Pancreas (tissue), 10 donors: ENCODE measurements at regions not wholly inside any gene's neighbourhood (a gene's known extent, or its start where the extent isn't known, plus 50 kb on each side); places are given as distances from the start of the nearest gene placed in this dataset.
A peak's percentile ranks its signal among the peaks of the same experiment; 100 is the strongest.

Experiments
- ATAC-seq, 4 donors: fragments of 200-7000 bp; cut with Tn5 transposase; one replicate each; pipeline versions ENCODE4 v1.8.0 to v1.9.1; 2020; ENCODE audit warnings: mild to moderate bottlenecking in 4 of 4, moderate library complexity in 4 of 4
- DNase-seq, 6 donors: peaks; one replicate each; pipeline ENCODE4 v3.0.0-alpha.2; 2020
- FAIRE-seq: peaks from 2 replicates; lab custom pipeline; 2012; peaks lifted over from hg19 to GRCh38; lab: Jason Lieb, UNC
- H3K27ac ChIP-seq, 4 donors: fragments of 200-600 bp; sonication (generic); 1 replicate in 3 of 4; 2 replicates in 1 of 4; pipeline versions ENCODE4 v1.5.0 to v1.8.0; 2020
- H3K27me3 ChIP-seq, 4 donors: fragments of 200-600 bp; one replicate each; pipeline ENCODE4 v1.8.0; 2021
- H3K36me3 ChIP-seq, 3 donors: fragments of 200-600 bp; sonication (generic) in 1 of 3; one replicate each; pipeline versions ENCODE4 v1.5.0 to v1.8.0; 2020 to 2021
- H3K4me1 ChIP-seq, 3 donors: fragments of 200-600 bp; one replicate each; pipeline ENCODE4 v1.8.0; 2021
- H3K4me3 ChIP-seq, 4 donors: fragments of 200-600 bp; sonication (generic) in 2 of 4; one replicate each; pipeline versions ENCODE4 v1.5.0 to v1.8.0; 2020 to 2021
- H3K9me3 ChIP-seq, 4 donors: fragments of 200-600 bp; one replicate each; pipeline ENCODE4 v1.8.0; 2021
- CTCF ChIP-seq, 4 donors: fragments of 200-600 bp; sonication (generic) in 3 of 4; IDR thresholded peaks; one replicate each; pipeline versions ENCODE4 v1.5.0 to v1.8.0; 2021; ENCODE audit warnings: antibody characterized with exemption in 4 of 4
- WGBS, 2 donors: extraction: QIAGEN DNeasy Blood & Tissue Kit; methylation state at CpG; one replicate each; pipeline ENCODE4 v1.1.7; 2013; 5-methylcytosine and 5-hydroxymethylcytosine counted together
- intact Hi-C, 3 donors: fragments of 100-400 bp; cut with DNase I; formaldehyde crosslinking; loops; one replicate each; pipeline versions ENCODE4 v1.11.1 to v1.14.2; 2022
- donor health status: healthy with polysubstance abuse.
- donor health status: DM: no; HTN: no; CAD: no; lungs with moderate emphysema.
- donor health status: DM: no; HTN: no; CAD: no.
- donor health status: control.
- donor health status: control.
- donor health status: Bipolar disorder and iron deficiency.
- donor health status: DM: yes; HTN: yes; CAD: no.
- donor health status: DM: no; HTN: no; CAD: no.
- donor health status: DM: no; HTN: no; CAD: no.
- donor health status: DM: yes; HTN: yes; CAD: no.

GRCh38 chr3:87088430-87088992, 97.6 kb upstream of the VGLL3 start:
- Histone ChIP-seq H3K27me3 (no peaks in the 10 kb centered on the region), H3K27ac (peak overlapping the region; percentile 64 to 72 (median 70)), H3K4me3 (peak overlapping the region; percentile 45 to 66 (median 54)), H3K36me3 (no peaks in the 10 kb centered on the region), H3K4me1 (peaks cover 0 to 6% (median 0%) of the 10 kb centered on the region in 3 donors), H3K9me3 (no peaks in the 10 kb centered on the region)
- no peak for FAIRE-seq
- DNase-seq = peak in 1 of 6 donors; percentile 14
- ATAC-seq = peak in 1 of 4 donors; percentile 14
- intact Hi-C loops = loop anchor here in 2 of 3 donors (10.0 kb wide), 2 partner anchors 124 to 314 kb away; no protein-coding TSS in a partner anchor
- 38 to 47% methylated on average over 15 of the region's 15 CpGs for WGBS, 2 donors
- TF ChIP-seq CTCF (IDR thresholded peaks at IDR 0.05) = no peak

GRCh38 chr3:87084868-87085267, 93.9 kb upstream of the VGLL3 start:
- H3K4me3 ChIP-seq = no peak overlapping the region
- H3K4me1 ChIP-seq = peaks cover 0 to under 1% (median 0%) of the 10 kb centered on the region in 3 donors
- H3K27me3 ChIP-seq = no peaks in the 10 kb centered on the region
- FAIRE-seq = no peak
- no peak overlapping the region for H3K27ac ChIP-seq
- no peaks in the 10 kb centered on the region for H3K9me3 ChIP-seq
- no peak for DNase-seq
- TF ChIP-seq CTCF (IDR thresholded peaks at IDR 0.05) = no peak
- H3K36me3 ChIP-seq = no peaks in the 10 kb centered on the region
- ATAC-seq = no peak
- intact Hi-C loops = loop anchor here (5.0 to 10.0 kb wide), 3 partner anchors 120 to 310 kb away; no protein-coding TSS in a partner anchor
- 67 to 70% methylated on average over 5 of the region's 5 CpGs for WGBS, 2 donors

GRCh38 chr3:87082796-87083440, 92.0 kb upstream of the VGLL3 start:
- intact Hi-C loops = loop anchor here (5.0 to 10.0 kb wide), 3 partner anchors 118 to 308 kb away; no protein-coding TSS in a partner anchor
- peak in 3 of 4 donors; percentile 27 to 44 (median 37) for TF ChIP-seq CTCF (IDR thresholded peaks at IDR 0.05)
- DNase-seq = peak in 2 of 6 donors; percentile 9 to 19

GRCh38 chr3:87077355-87077754, 86.4 kb upstream of the VGLL3 start:
- Histone ChIP-seq H3K9me3 (no peaks in the 10 kb centered on the region), H3K4me1 (no peaks in the 10 kb centered on the region), H3K4me3 (no peak overlapping the region), H3K27ac (no peak overlapping the region), H3K36me3 (no peaks in the 10 kb centered on the region), H3K27me3 (no peaks in the 10 kb centered on the region)
- 80 to 90% methylated on average over 2 of the region's 2 CpGs for whole genome bisulfite sequencing, 2 donors
- FAIRE-seq = no peak
- no peak for TF ChIP-seq CTCF (IDR thresholded peaks at IDR 0.05)
- no peak for ATAC-seq
- intact Hi-C loops = no loop called here
- no peak for DNase-seq

More at GRCh38 chr3:87082796-87083440, 92.0 kb upstream of the VGLL3 start:
- H3K9me3 ChIP-seq = no peaks in the 10 kb centered on the region
- no peak overlapping the region for H3K27ac ChIP-seq
- no peaks in the 10 kb centered on the region for H3K27me3 ChIP-seq
- H3K36me3 ChIP-seq = no peaks in the 10 kb centered on the region
- H3K4me1 ChIP-seq = no peaks in the 10 kb centered on the region
- H3K4me3 ChIP-seq = no peak overlapping the region
- ATAC-seq (peak; percentile 82 to 95 (median 92)), FAIRE-seq (peak; percentile 85)
- WGBS, 2 donors = 15% methylated on average over 6 of the region's 6 CpGs

- no peak overlapping the region for H3K4me3 ChIP-seq
- no peaks in the 10 kb centered on the region for H3K9me3 ChIP-seq
- H3K36me3 ChIP-seq = no peaks in the 10 kb centered on the region
- FAIRE-seq (no peak), ATAC-seq (no peak), DNase-seq (no peak)
- H3K27me3 ChIP-seq = no peaks in the 10 kb centered on the region
- WGBS, 2 donors = 72 to 79% methylated on average over 3 of the region's 3 CpGs
- intact Hi-C loops = no loop called here
- TF ChIP-seq CTCF (IDR thresholded peaks at IDR 0.05) = no peak
- H3K27ac ChIP-seq = no peak overlapping the region
- H3K4me1 ChIP-seq = no peaks in the 10 kb centered on the region
These were observed 86.0 kb upstream of the VGLL3 start for GRCh38 chr3:87076946-87077345.
